Lower lobe of right lung (tissue), 2 donors: ENCODE measurements at regions not wholly inside any gene's neighbourhood (a gene's known extent, or its start where the extent isn't known, plus 50 kb on each side); places are given as distances from the start of the nearest gene placed in this dataset.

ENCODE experiments used
- ATAC-seq, 2 donors: fragments of 200-7000 bp; cut with Tn5 transposase; one replicate each; pipeline ENCODE4 v1.9.1; 2020 to 2022; ENCODE audit warnings: mild to moderate bottlenecking in 2 of 2, moderate library complexity in 2 of 2
- DNase-seq: peaks from one replicate; pipeline ENCODE4 v3.0.0-alpha.2; 2020
- H3K27ac ChIP-seq: fragments of 200-600 bp; one replicate; pipeline ENCODE4 v1.8.0; 2022
- H3K27me3 ChIP-seq: fragments of 200-600 bp; one replicate; pipeline ENCODE4 v1.8.0; 2022; ENCODE audit warnings: low read depth
- H3K36me3 ChIP-seq: fragments of 200-600 bp; one replicate; pipeline ENCODE4 v1.8.0; 2022; ENCODE audit warnings: mild to moderate bottlenecking
- H3K4me1 ChIP-seq: fragments of 200-600 bp; one replicate; pipeline ENCODE4 v1.8.0; 2022
- H3K4me3 ChIP-seq: fragments of 200-600 bp; one replicate; pipeline ENCODE4 v1.8.0; 2022; ENCODE audit warnings: mild to moderate bottlenecking
- H3K9me3 ChIP-seq: fragments of 200-600 bp; one replicate; pipeline ENCODE4 v1.8.0; 2022
- CTCF ChIP-seq: fragments of 200-600 bp; IDR thresholded peaks from one replicate; pipeline ENCODE4 v1.8.0; 2022; ENCODE audit warnings: antibody characterized with exemption, mild to moderate bottlenecking
- intact Hi-C: fragments of 100-400 bp; cut with DNase I; formaldehyde crosslinking; loops from one replicate; pipeline ENCODE4 v1.11.0; 2022
- donor health status: DM: no; HTN: yes; CAD: no; lungs with severe emphysema.

GRCh38 chr11:95684170-95684569 is 105.4 kb downstream of the FAM76B start:
- H3K36me3 ChIP-seq, result no peaks in the 10 kb centered on the region
- H3K27ac ChIP-seq, result no peak overlapping the region
- no peak for TF ChIP-seq CTCF
- no peak overlapping the region for H3K4me3 ChIP-seq
- ATAC-seq (no peak), DNase-seq (no peak)
- H3K9me3 ChIP-seq, result no peaks in the 10 kb centered on the region
- no peaks in the 10 kb centered on the region for H3K27me3 ChIP-seq
- intact Hi-C loops, result no loop called here
- peaks cover 14% of the 10 kb centered on the region for H3K4me1 ChIP-seq

GRCh38 chr11:95682552-95682951 is 107.0 kb downstream of the FAM76B start:
- Histone ChIP-seq H3K27ac (no peak overlapping the region), H3K9me3 (no peaks in the 10 kb centered on the region), H3K36me3 (no peaks in the 10 kb centered on the region), H3K27me3 (no peaks in the 10 kb centered on the region), H3K4me1 (peaks cover 14% of the 10 kb centered on the region), H3K4me3 (no peak overlapping the region)
- no peak for DNase-seq
- intact Hi-C loops, result no loop called here
- no peak for ATAC-seq
- TF ChIP-seq CTCF, result no peak

- no peak for DNase-seq
- intact Hi-C loops, result no loop called here
- Histone ChIP-seq H3K4me3 (no peak overlapping the region), H3K9me3 (no peaks in the 10 kb centered on the region), H3K27me3 (no peaks in the 10 kb centered on the region), H3K4me1 (peaks cover 18% of the 10 kb centered on the region), H3K36me3 (no peaks in the 10 kb centered on the region), H3K27ac (peak overlapping the region; percentile 32)
- no peak for TF ChIP-seq CTCF
- ATAC-seq, result peak; percentile 86 to 95
These were observed 109.2 kb downstream of the FAM76B start for GRCh38 chr11:95680169-95680929.

- H3K4me3 ChIP-seq, result no peak overlapping the region
- no peaks in the 10 kb centered on the region for H3K36me3 ChIP-seq
- H3K27ac ChIP-seq, result no peak overlapping the region
- H3K9me3 ChIP-seq, result no peaks in the 10 kb centered on the region
- peaks cover 18% of the 10 kb centered on the region for H3K4me1 ChIP-seq
- no peaks in the 10 kb centered on the region for H3K27me3 ChIP-seq
- DNase-seq (no peak), ATAC-seq (no peak)
- intact Hi-C loops, result no loop called here
- no peak for TF ChIP-seq CTCF
These were observed 110.6 kb downstream of the FAM76B start for GRCh38 chr11:95678988-95679387.

- Histone ChIP-seq H3K27me3 (no peaks in the 10 kb centered on the region), H3K27ac (no peak overlapping the region), H3K9me3 (no peaks in the 10 kb centered on the region), H3K4me1 (peaks cover 19% of the 10 kb centered on the region), H3K4me3 (no peak overlapping the region), H3K36me3 (no peaks in the 10 kb centered on the region)
- ATAC-seq (no peak), DNase-seq (no peak)
- no peak for TF ChIP-seq CTCF
- intact Hi-C loops, result no loop called here
These were observed 113.3 kb downstream of the FAM76B start for GRCh38 chr11:95676308-95676707.
